HepG2 (cell line): ENCODE measurements at regions not wholly inside any gene's neighbourhood (a gene's known extent, or its start where the extent isn't known, plus 50 kb on each side); places are given as distances from the start of the nearest gene placed in this dataset.
A peak's percentile ranks its signal among the peaks of the same experiment; 100 is the strongest.

ENCODE experiments used
- ATAC-seq: fragments of 200-7000 bp; cut with Tn5 transposase; 3 replicates; pipeline ENCODE4 v1.9.1; 2020; ENCODE audit warnings: mild to moderate bottlenecking, moderate library complexity
- BruUV-seq: library from RNA; stranded (reverse); fragments of 400-500 nt; replicated peaks from 2 replicates; lab custom pipeline; 2021; lab: Mats Ljungman, UMichigan
- CTCF ChIA-PET: fragments of 300-600 bp; formaldehyde crosslinking; extraction: SDS; loops from one replicate; lab custom pipeline; 2021; ENCODE audit warnings: low total read pairs, inconsistent platforms, low intra/inter-chr PET ratio; lab: Yijun Ruan, JAX
- POLR2A ChIA-PET: fragments of 350-600 bp; sonication (Branson Sonifier 250); formaldehyde crosslinking; loops from one replicate; lab custom pipeline; 2020; ENCODE audit warnings: antibody characterized with exemption, inconsistent platforms; lab: Yijun Ruan, JAX
- DNase-seq: peaks from one replicate; pipeline ENCODE4 v3.0.0-alpha.2; 2015; ENCODE audit warnings: low spot score
- FAIRE-seq: peaks from 3 replicates; lab custom pipeline; 2011; peaks lifted over from hg19 to GRCh38; lab: Jason Lieb, UNC
- H2AFZ ChIP-seq: one replicate; pipeline ENCODE4 v1.6.1; 2011; ENCODE audit warnings: low read length, inconsistent platforms
- H3K27ac ChIP-seq: fragments of 300-600 bp; 3 replicates; pipeline ENCODE4 v1.8.0; 2011; ENCODE audit warnings: mixed run types, mild to moderate bottlenecking, mixed read lengths, low read length, inconsistent platforms; ENCODE audit not compliant: insufficient read depth; ENCODE audit errors: extremely low read length
- H3K27me3 ChIP-seq, 2 experiments: fragments of 200-600 bp in 1 of 2; 2 replicates in 1 of 2; 3 replicates in 1 of 2; pipeline versions ENCODE4 v1.6.0 to v1.8.0; 2011; ENCODE audit warnings: low read length in 2 of 2, mild to moderate bottlenecking in 2 of 2, moderate library complexity in 2 of 2, inconsistent platforms in 1 of 2; ENCODE audit not compliant: insufficient read depth in 2 of 2, control insufficient read depth in 1 of 2
- H3K36me3 ChIP-seq, 2 experiments: fragments of 200-600 bp in 1 of 2; replicated peaks in 1 of 2; 2 replicates in 1 of 2; 3 replicates in 1 of 2; pipeline versions ENCODE4 v1.5.1 to v1.8.0; 2011; ENCODE audit warnings: low read length in 2 of 2, inconsistent platforms in 1 of 2; ENCODE audit not compliant: insufficient read depth in 2 of 2, control insufficient read depth in 1 of 2
- H3K4me1 ChIP-seq: 2 replicates; pipeline ENCODE4 v1.5.1; 2012; ENCODE audit warnings: low read length, inconsistent platforms; ENCODE audit not compliant: insufficient read depth
- H3K4me2 ChIP-seq: 2 replicates; pipeline ENCODE4 v1.6.0; 2011; ENCODE audit warnings: low read depth, low read length, inconsistent platforms
- H3K4me3 ChIP-seq, 3 experiments: fragments of 200-600 bp in 1 of 3; sonication (generic), shearing (Covaris generic) in 1 of 3; replicated peaks in 1 of 3; 2 replicates each; pipeline ENCODE4 v1.5.1; 2011 to 2016; ENCODE audit warnings: low read length in 3 of 3, inconsistent platforms in 2 of 3, low read depth in 2 of 3, mild to moderate bottlenecking in 2 of 3, control low read depth in 1 of 3, mixed read lengths in 1 of 3; ENCODE audit not compliant: insufficient read depth in 1 of 3
- H3K79me2 ChIP-seq: one replicate; pipeline ENCODE4 v1.6.1; 2011; ENCODE audit warnings: low read length, inconsistent platforms; ENCODE audit not compliant: insufficient read depth
- H3K9ac ChIP-seq: 2 replicates; pipeline ENCODE4 v1.6.0; 2011; ENCODE audit warnings: mild to moderate bottlenecking, low read depth, low read length, inconsistent platforms; ENCODE audit not compliant: insufficient read depth
- H3K9me3 ChIP-seq: 2 replicates; pipeline ENCODE4 v1.5.1; 2012; ENCODE audit warnings: mild to moderate bottlenecking, low read length
- H4K20me1 ChIP-seq: 2 replicates; pipeline ENCODE4 v1.6.0; 2011; ENCODE audit warnings: inconsistent platforms, mild to moderate bottlenecking, low read length, moderate library complexity; ENCODE audit not compliant: insufficient read depth
- SALL2 ChIP-seq: sonication (generic); formaldehyde crosslinking; IDR thresholded peaks from 2 replicates; pipeline ENCODE4 v1.8.1; 2023; ENCODE audit warnings: mild to moderate bottlenecking, missing genetic modification reagents, inconsistent platforms
- WGBS: methylation state at CpG from one replicate; pipeline ENCODE4 v1.1.6; 2017; ENCODE audit warnings: low lambda C conversion rate; 5-methylcytosine and 5-hydroxymethylcytosine counted together
- in situ Hi-C: cut with HindIII; loops from 2 replicates; pipeline ENCODE4 v1.10.0; 2017; ENCODE audit warnings: low pct_unique_long_range_greater_than_20kb; ENCODE audit not compliant: extremely low pct_ligation_motif_present
- intact Hi-C: fragments of 100-400 bp; cut with micrococcal nuclease; formaldehyde crosslinking; loops from one replicate; pipeline ENCODE4 v1.10.0; 2022; ENCODE audit not compliant: unreplicated experiment
- TF ChIP-seq, protein P1 (sequence below): sonication (generic); formaldehyde crosslinking; IDR thresholded peaks from 2 replicates; pipeline ENCODE4 v1.5.1; 2020; ENCODE audit warnings: missing genetic modification reagents, mild to moderate bottlenecking, borderline replicate concordance
- TF ChIP-seq, protein P2 (sequence below): sonication (generic); formaldehyde crosslinking; IDR thresholded peaks from 2 replicates; pipeline ENCODE4 v1.5.0; 2020; ENCODE audit warnings: missing genetic modification reagents

DNA sequence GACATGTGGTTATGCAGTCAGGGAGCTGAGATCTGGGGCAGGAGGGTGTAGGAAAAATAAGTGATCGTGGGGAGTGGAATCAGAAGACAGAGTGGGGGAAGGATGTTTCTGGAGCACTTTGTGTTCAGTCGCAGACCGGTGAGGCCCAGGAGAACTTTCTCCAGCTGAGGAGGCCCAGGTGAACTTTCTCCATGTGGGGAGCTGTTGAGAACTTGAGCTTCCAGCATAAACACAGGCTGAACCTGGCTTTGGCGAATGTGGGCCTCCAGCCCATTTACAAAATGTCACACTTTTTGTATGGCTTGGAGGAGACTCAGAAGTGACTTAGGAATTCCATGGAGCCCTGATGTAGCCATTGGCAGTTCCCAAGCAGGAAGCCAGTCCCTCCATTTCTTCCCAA is 108.5 kb downstream of the VAPA start (continued):
- TF ChIP-seq, protein P1, sequence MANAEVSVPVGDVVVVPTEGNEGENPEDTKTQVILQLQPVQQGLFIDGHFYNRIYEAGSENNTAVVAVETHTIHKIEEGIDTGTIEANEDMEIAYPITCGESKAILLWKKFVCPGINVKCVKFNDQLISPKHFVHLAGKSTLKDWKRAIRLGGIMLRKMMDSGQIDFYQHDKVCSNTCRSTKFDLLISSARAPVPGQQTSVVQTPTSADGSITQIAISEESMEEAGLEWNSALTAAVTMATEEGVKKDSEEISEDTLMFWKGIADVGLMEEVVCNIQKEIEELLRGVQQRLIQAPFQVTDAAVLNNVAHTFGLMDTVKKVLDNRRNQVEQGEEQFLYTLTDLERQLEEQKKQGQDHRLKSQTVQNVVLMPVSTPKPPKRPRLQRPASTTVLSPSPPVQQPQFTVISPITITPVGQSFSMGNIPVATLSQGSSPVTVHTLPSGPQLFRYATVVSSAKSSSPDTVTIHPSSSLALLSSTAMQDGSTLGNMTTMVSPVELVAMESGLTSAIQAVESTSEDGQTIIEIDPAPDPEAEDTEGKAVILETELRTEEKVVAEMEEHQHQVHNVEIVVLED: no peak

DNA sequence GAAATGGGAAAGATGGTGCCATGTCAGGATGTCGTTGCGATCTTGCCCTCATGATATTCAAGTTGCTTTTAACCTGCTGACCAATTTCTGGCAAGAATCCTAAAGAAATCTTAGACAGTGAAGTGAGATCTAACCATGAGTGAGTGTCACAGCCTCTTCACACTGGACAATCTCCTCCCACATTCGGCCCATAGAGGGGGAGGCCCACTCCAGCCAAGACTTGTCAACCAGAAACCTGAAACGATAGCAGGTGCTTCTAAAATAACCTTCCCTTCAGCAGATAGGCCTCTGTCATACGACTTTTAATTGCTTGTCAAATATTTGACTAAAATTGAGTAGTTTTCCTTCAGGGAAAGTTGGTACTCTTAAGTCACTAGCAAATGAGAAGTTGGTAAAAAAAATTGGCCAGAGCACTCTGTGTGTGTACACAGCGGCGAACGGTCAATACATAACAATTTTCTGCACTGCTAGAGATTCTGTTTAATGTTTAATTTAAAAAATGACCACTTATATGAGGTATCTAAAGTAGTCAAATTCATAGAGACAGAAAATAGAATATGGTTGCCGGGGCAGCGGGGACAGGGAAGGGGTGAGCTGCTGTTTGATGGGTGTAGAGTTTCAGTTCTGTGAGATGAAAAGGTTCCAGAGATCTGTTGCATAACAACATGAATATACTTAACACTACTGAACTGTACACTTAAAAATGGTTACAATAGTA is 110.2 kb downstream of the VAPA start:
- no TSS peak for BruUV-seq
- no peak overlapping the region for H3K4me2 ChIP-seq
- no peaks in the 10 kb centered on the region for H3K4me1 ChIP-seq
- DNase-seq (no peak), ATAC-seq (no peak), FAIRE-seq (no peak)
- H4K20me1 ChIP-seq: no peaks in the 10 kb centered on the region
- no peaks in the 10 kb centered on the region for H3K36me3 ChIP-seq
- H3K9ac ChIP-seq: no peak overlapping the region
- TF ChIP-seq SALL2 (CRISPR knock-in tag): no peak
- TF ChIP-seq, protein P2, sequence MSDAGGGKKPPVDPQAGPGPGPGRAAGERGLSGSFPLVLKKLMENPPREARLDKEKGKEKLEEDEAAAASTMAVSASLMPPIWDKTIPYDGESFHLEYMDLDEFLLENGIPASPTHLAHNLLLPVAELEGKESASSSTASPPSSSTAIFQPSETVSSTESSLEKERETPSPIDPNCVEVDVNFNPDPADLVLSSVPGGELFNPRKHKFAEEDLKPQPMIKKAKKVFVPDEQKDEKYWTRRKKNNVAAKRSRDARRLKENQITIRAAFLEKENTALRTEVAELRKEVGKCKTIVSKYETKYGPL (CRISPR knock-in tag): 0 out of 2 replicates have a peak, but pooled peaks have one; percentile 40
- in situ Hi-C loops (no loop called here), intact Hi-C loops (no loop called here)
- POLR2A ChIA-PET: no interaction called here
- no peaks in the 10 kb centered on the region for H3K79me2 ChIP-seq
- H3K27me3 ChIP-seq: peaks cover 0 to 10% of the 10 kb centered on the region in 2 experiments; a peak in 1 of 5 replicates
- H3K4me3 ChIP-seq: no peak overlapping the region
- CTCF ChIA-PET: no interaction called here
- H3K9me3 ChIP-seq: no peaks in the 10 kb centered on the region
- H2AFZ ChIP-seq: no peak overlapping the region
- 26% methylated on average over 10 of the region's 10 CpGs for WGBS
- H3K27ac ChIP-seq: no peak overlapping the region
